OCI-LY1 (cell line): ENCODE measurements at regions not wholly inside any gene's neighbourhood (a gene's known extent, or its start where the extent isn't known, plus 50 kb on each side); places are given as distances from the start of the nearest gene placed in this dataset.

Experiments used
- EZH2 ChIP-seq: fragments of 200-600 bp; sonication (generic), shearing (Covaris generic); IDR thresholded peaks from 2 replicates; pipeline ENCODE4 v1.8.0; 2017; ENCODE audit warnings: borderline replicate concordance, mixed run types, mild to moderate bottlenecking, antibody characterized with exemption, low read length, moderate library complexity, mixed read lengths
- TF ChIP-seq, protein P1 (sequence below): fragments of 200-600 bp; sonication (generic), shearing (Covaris generic); IDR thresholded peaks from 2 replicates; pipeline ENCODE4 v1.5.1; 2017; ENCODE audit warnings: mild to moderate bottlenecking, antibody characterized with exemption, low read length, moderate library complexity, mixed read lengths

DNA sequence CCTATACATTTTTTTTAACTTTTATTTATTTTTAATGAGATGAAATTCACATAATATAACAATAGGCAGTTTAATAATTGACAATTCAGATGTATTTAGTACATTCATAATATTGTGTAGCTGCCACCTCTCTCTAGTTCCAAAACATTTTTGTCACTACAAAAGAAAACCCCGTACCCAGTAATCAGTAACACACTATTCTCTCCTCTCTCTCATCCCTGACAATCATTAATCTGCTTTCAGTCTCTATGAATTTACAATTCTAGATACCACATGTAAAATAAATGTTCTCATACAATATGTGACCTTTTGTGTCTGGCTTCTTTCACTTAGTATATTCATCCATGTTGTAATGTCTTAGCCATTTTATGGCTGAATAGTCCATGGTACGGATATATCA lies 244.8 kb upstream of the DMRT1 start:
- TF ChIP-seq, protein P1, sequence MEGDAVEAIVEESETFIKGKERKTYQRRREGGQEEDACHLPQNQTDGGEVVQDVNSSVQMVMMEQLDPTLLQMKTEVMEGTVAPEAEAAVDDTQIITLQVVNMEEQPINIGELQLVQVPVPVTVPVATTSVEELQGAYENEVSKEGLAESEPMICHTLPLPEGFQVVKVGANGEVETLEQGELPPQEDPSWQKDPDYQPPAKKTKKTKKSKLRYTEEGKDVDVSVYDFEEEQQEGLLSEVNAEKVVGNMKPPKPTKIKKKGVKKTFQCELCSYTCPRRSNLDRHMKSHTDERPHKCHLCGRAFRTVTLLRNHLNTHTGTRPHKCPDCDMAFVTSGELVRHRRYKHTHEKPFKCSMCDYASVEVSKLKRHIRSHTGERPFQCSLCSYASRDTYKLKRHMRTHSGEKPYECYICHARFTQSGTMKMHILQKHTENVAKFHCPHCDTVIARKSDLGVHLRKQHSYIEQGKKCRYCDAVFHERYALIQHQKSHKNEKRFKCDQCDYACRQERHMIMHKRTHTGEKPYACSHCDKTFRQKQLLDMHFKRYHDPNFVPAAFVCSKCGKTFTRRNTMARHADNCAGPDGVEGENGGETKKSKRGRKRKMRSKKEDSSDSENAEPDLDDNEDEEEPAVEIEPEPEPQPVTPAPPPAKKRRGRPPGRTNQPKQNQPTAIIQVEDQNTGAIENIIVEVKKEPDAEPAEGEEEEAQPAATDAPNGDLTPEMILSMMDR, result no peak
- no peak for TF ChIP-seq EZH2
